ENCODE measurements at regions not wholly inside any gene's neighbourhood (a gene's known extent, or its start where the extent isn't known, plus 50 kb on each side); places are given as distances from the start of the nearest gene placed in this dataset.
"Not testable (repeated sequence)": the region's sequence is repeated elsewhere in the genome, so short reads cannot be mapped to it uniquely, and the experiment has no call there.

- DNase-seq (no peak), FAIRE-seq (no peak)
- Histone ChIP-seq H3K4me1 (ENCODE audit: control insufficient read depth in 2 of 3, insufficient read depth in 2 of 3, low read depth in 1 of 3, low read length in 3 of 3) (no peaks in the 10 kb centered on the region), H3K36me3 (ENCODE audit: control insufficient read depth in 2 of 3, insufficient read depth in 3 of 3, low read length in 3 of 3) (no peaks in the 10 kb centered on the region), H3K4me3 (ENCODE audit: low read length in 3 of 3) (no peak overlapping the region), H3K9ac (ENCODE audit: low read length in 3 of 3) (no peak overlapping the region), H3K27me3 (ENCODE audit: control insufficient read depth, insufficient read depth, low read length) (no peaks in the 10 kb centered on the region), H3K27ac (ENCODE audit: low read depth in 2 of 2, low read length in 2 of 2) (no peak overlapping the region), H3K9me3 (ENCODE audit: control insufficient read depth in 2 of 3, insufficient read depth in 1 of 3, low read length in 3 of 3) (no peaks in the 10 kb centered on the region)
- TF ChIP-seq CTCF (IDR thresholded peaks at IDR 0.05; ENCODE audit: borderline replicate concordance, extremely low read depth, insufficient read depth) = no peak
- intact Hi-C loops (cut with DNase I) = no loop called here
Observed at GRCh38 chrX:106286053-106286650, 118.0 kb downstream of the PWWP3B start.

GRCh38 chrX:106290778-106291177 is 122.7 kb downstream of the PWWP3B start:
- intact Hi-C loops (cut with DNase I); FAIRE-seq; H3K9ac ChIP-seq (ENCODE audit: low read length in 3 of 3); H3K27ac ChIP-seq (ENCODE audit: low read depth in 2 of 2, low read length in 2 of 2); H3K4me1 ChIP-seq (ENCODE audit: control insufficient read depth in 2 of 3, insufficient read depth in 2 of 3, low read depth in 1 of 3, low read length in 3 of 3); H3K9me3 ChIP-seq (ENCODE audit: control insufficient read depth in 2 of 3, insufficient read depth in 1 of 3, low read length in 3 of 3); H3K36me3 ChIP-seq (ENCODE audit: control insufficient read depth in 2 of 3, insufficient read depth in 3 of 3, low read length in 3 of 3); H3K4me3 ChIP-seq (ENCODE audit: low read length in 3 of 3); DNase-seq; H3K27me3 ChIP-seq (ENCODE audit: control insufficient read depth, insufficient read depth, low read length): not testable (repeated sequence)

- H3K27me3 ChIP-seq (ENCODE audit: control insufficient read depth, insufficient read depth, low read length); H3K9me3 ChIP-seq (ENCODE audit: control insufficient read depth in 2 of 3, insufficient read depth in 1 of 3, low read length in 3 of 3); intact Hi-C loops (cut with DNase I); DNase-seq; H3K27ac ChIP-seq (ENCODE audit: low read depth in 2 of 2, low read length in 2 of 2); H3K4me3 ChIP-seq (ENCODE audit: low read length in 3 of 3); H3K9ac ChIP-seq (ENCODE audit: low read length in 3 of 3); H3K36me3 ChIP-seq (ENCODE audit: control insufficient read depth in 2 of 3, insufficient read depth in 3 of 3, low read length in 3 of 3); H3K4me1 ChIP-seq (ENCODE audit: control insufficient read depth in 2 of 3, insufficient read depth in 2 of 3, low read depth in 1 of 3, low read length in 3 of 3); FAIRE-seq: not testable (repeated sequence)
Observed at GRCh38 chrX:106291779-106292390, 123.8 kb downstream of the PWWP3B start.

GRCh38 chrX:106300239-106300638 is 132.1 kb downstream of the PWWP3B start:
- no peak overlapping the region for H3K9ac ChIP-seq (ENCODE audit: low read length in 3 of 3)
- DNase-seq (no peak), FAIRE-seq (no peak)
- H3K27me3 ChIP-seq (ENCODE audit: control insufficient read depth, insufficient read depth, low read length) = no peaks in the 10 kb centered on the region
- no peaks in the 10 kb centered on the region for H3K36me3 ChIP-seq (ENCODE audit: control insufficient read depth in 2 of 3, insufficient read depth in 3 of 3, low read length in 3 of 3)
- intact Hi-C loops (cut with DNase I) = no loop called here
- TF ChIP-seq CTCF (IDR thresholded peaks at IDR 0.05; ENCODE audit: borderline replicate concordance, extremely low read depth, insufficient read depth) = no peak
- H3K27ac ChIP-seq (ENCODE audit: low read depth in 2 of 2, low read length in 2 of 2) = no peak overlapping the region
- no peak overlapping the region for H3K4me3 ChIP-seq (ENCODE audit: low read length in 3 of 3)
- H3K4me1 ChIP-seq (ENCODE audit: control insufficient read depth in 2 of 3, insufficient read depth in 2 of 3, low read depth in 1 of 3, low read length in 3 of 3) = no peaks in the 10 kb centered on the region
- no peaks in the 10 kb centered on the region for H3K9me3 ChIP-seq (ENCODE audit: control insufficient read depth in 2 of 3, insufficient read depth in 1 of 3, low read length in 3 of 3)

Measured in kidney (tissue), 13 donors.